Effector CD4-positive, alpha-beta T cell (primary cell): ENCODE measurements at regions not wholly inside any gene's neighbourhood (a gene's known extent, or its start where the extent isn't known, plus 50 kb on each side); places are given as distances from the start of the nearest gene placed in this dataset.

Experiments used
- DNase-seq: peaks from one replicate; pipeline ENCODE4 v3.0.0-alpha.2; 2020

GRCh38 chr2:29974086-29974485, 52.7 kb upstream of the ALK start:
- no peak for DNase-seq

GRCh38 chr2:29977284-29977683, 55.9 kb upstream of the ALK start:
- DNase-seq = no peak

GRCh38 chr2:29981402-29981801, 60.0 kb upstream of the ALK start:
- DNase-seq = no peak

GRCh38 chr2:29983308-29983707, 61.9 kb upstream of the ALK start:
- no peak for DNase-seq

- no peak for DNase-seq
Observed at GRCh38 chr2:29987146-29987545, 65.8 kb upstream of the ALK start.

- DNase-seq = no peak
Observed at GRCh38 chr2:29990129-29990528, 68.7 kb upstream of the ALK start.

GRCh38 chr2:29991086-29991485, 69.7 kb upstream of the ALK start:
- no peak for DNase-seq

- no peak for DNase-seq
Observed at GRCh38 chr2:29995241-29995640, 73.9 kb upstream of the ALK start.

- DNase-seq = no peak
Observed at GRCh38 chr2:30003128-30003527, 81.7 kb upstream of the ALK start.

GRCh38 chr2:30022444-30023071, 101.2 kb upstream of the ALK start:
- no peak for DNase-seq

GRCh38 chr2:30024281-30024680, 102.9 kb upstream of the ALK start:
- DNase-seq = no peak

- DNase-seq = no peak
Observed at GRCh38 chr2:30026091-30027055, 105.0 kb upstream of the ALK start.

GRCh38 chr2:30029804-30030203, 108.4 kb upstream of the ALK start:
- no peak for DNase-seq

- DNase-seq = no peak
Observed at GRCh38 chr2:30030361-30030760, 109.0 kb upstream of the ALK start.

- no peak for DNase-seq
Observed at GRCh38 chr2:30031184-30031583, 109.8 kb upstream of the ALK start.

GRCh38 chr2:30034052-30034775, 112.6 kb upstream of the YPEL5 start:
- DNase-seq = no peak

- no peak for DNase-seq
Observed at GRCh38 chr2:30037016-30037415, 109.8 kb upstream of the YPEL5 start.

GRCh38 chr2:30038419-30038818, 108.4 kb upstream of the YPEL5 start:
- DNase-seq = no peak

- no peak for DNase-seq
Observed at GRCh38 chr2:30039101-30039500, 107.7 kb upstream of the YPEL5 start.

GRCh38 chr2:30040147-30040546, 106.7 kb upstream of the YPEL5 start:
- no peak for DNase-seq

- DNase-seq = no peak
Observed at GRCh38 chr2:30041884-30042283, 104.9 kb upstream of the YPEL5 start.

- DNase-seq = no peak
Observed at GRCh38 chr2:30046396-30046795, 100.4 kb upstream of the YPEL5 start.

- no peak for DNase-seq
Observed at GRCh38 chr2:30046979-30047378, 99.8 kb upstream of the YPEL5 start.
